ENCODE measurements at regions not wholly inside any gene's neighbourhood (a gene's known extent, or its start where the extent isn't known, plus 50 kb on each side); places are given as distances from the start of the nearest gene placed in this dataset.

DNA sequence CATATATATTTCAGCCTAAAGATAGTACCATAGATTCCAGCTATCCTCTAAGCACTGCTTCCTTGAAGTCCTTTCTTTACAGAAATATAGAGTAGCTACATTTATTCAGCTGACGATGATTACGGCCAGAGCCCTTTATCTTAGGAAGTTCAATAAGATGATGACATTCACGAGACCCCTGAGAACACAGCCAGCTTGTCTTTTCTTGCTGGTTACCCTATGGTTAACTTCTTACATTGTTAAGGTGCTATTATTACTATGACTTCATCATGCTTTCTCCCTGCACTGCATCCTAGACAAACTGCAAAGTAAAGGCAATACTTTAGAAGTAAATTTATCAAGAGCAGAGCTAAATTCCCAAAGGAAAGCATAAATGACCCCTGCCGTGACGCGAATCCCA is 214.4 kb upstream of the LRFN5 start (continued):
- TF ChIP-seq, protein P1, sequence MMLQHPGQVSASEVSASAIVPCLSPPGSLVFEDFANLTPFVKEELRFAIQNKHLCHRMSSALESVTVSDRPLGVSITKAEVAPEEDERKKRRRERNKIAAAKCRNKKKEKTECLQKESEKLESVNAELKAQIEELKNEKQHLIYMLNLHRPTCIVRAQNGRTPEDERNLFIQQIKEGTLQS (IDR thresholded peaks at IDR 0.05), result no peak

GRCh38 chr14:41389355-41389754 is 217.3 kb upstream of the LRFN5 start:
- no peaks in the 10 kb centered on the region for H3K27me3 ChIP-seq (ENCODE audit: control insufficient read depth in 4 of 4, insufficient read depth in 4 of 4, low read length in 3 of 4)
- H3K9me3 ChIP-seq (ENCODE audit: control insufficient read depth in 4 of 4, low read length in 3 of 4), result no peaks in the 10 kb centered on the region
- WGBS, result 57% methylated on average over 1 of the region's 1 CpG
- DNase-seq (ENCODE audit: low spot score), result no peak
- no peak for TF ChIP-seq RXRA (IDR thresholded peaks at IDR 0.05)
- TF ChIP-seq, protein P2, sequence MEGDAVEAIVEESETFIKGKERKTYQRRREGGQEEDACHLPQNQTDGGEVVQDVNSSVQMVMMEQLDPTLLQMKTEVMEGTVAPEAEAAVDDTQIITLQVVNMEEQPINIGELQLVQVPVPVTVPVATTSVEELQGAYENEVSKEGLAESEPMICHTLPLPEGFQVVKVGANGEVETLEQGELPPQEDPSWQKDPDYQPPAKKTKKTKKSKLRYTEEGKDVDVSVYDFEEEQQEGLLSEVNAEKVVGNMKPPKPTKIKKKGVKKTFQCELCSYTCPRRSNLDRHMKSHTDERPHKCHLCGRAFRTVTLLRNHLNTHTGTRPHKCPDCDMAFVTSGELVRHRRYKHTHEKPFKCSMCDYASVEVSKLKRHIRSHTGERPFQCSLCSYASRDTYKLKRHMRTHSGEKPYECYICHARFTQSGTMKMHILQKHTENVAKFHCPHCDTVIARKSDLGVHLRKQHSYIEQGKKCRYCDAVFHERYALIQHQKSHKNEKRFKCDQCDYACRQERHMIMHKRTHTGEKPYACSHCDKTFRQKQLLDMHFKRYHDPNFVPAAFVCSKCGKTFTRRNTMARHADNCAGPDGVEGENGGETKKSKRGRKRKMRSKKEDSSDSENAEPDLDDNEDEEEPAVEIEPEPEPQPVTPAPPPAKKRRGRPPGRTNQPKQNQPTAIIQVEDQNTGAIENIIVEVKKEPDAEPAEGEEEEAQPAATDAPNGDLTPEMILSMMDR (IDR thresholded peaks at IDR 0.05; ENCODE audit: low read depth, low read length, missing input control), result no peak
- TF ChIP-seq TAF1 (conservative IDR thresholded peaks at IDR 0.05), result no peak
- no peak for TF ChIP-seq REST (IDR thresholded peaks at IDR 0.05)
- no peak for TF ChIP-seq FOXA2 (IDR thresholded peaks at IDR 0.05)
- TF ChIP-seq JUND (IDR thresholded peaks at IDR 0.05), result no peak
- TF ChIP-seq FOXA1 (IDR thresholded peaks at IDR 0.05), result no peak
- TF ChIP-seq YY1 (IDR thresholded peaks at IDR 0.05), result no peak
- TF ChIP-seq GABPA (IDR thresholded peaks at IDR 0.05 in 1 of 2, conservative IDR thresholded peaks at IDR 0.05 in 1 of 2), result no peak
- no peak for TF ChIP-seq RAD21 (IDR thresholded peaks at IDR 0.05)
- TF ChIP-seq MAX (IDR thresholded peaks at IDR 0.05), result no peak
- TF ChIP-seq EGR1 (IDR thresholded peaks at IDR 0.05; ENCODE audit: low read depth in 2 of 2), result no peak
- no peak for TF ChIP-seq SP1 (IDR thresholded peaks at IDR 0.05)
- TF ChIP-seq HNF4A (conservative IDR thresholded peaks at IDR 0.05), result no peak
- TF ChIP-seq, protein P1 (IDR thresholded peaks at IDR 0.05), result no peak
- no peak for TF ChIP-seq HNF4G (IDR thresholded peaks at IDR 0.05)
- no peak for TF ChIP-seq ZBTB33 (IDR thresholded peaks at IDR 0.05)
- no peak for TF ChIP-seq NR2F2 (IDR thresholded peaks at IDR 0.05)
- no peaks in the 10 kb centered on the region for H3K36me3 ChIP-seq (ENCODE audit: control insufficient read depth in 4 of 4, insufficient read depth in 3 of 4, low read depth in 1 of 4, low read length in 3 of 4)
- no peak overlapping the region for H3K9ac ChIP-seq (ENCODE audit: low read depth in 1 of 2, low read length in 2 of 2)
- no peak overlapping the region for H3K27ac ChIP-seq (ENCODE audit: low read depth in 1 of 2, low read length in 2 of 2)
- no peaks in the 10 kb centered on the region for H3K4me1 ChIP-seq (ENCODE audit: control insufficient read depth in 4 of 4, insufficient read depth in 4 of 4, low read length in 3 of 4)
- no peak overlapping the region for H3K4me3 ChIP-seq (ENCODE audit: low read depth in 1 of 3, low read length in 3 of 3)
